NCI-H774 (cell line): ENCODE measurements at regions not wholly inside any gene's neighbourhood (a gene's known extent, or its start where the extent isn't known, plus 50 kb on each side); places are given as distances from the start of the nearest gene placed in this dataset.

Experiments
- DNase-seq: peaks from one replicate; lab custom pipeline; 2025; lab: John Stamatoyannopoulos, UW

GRCh38 chr7:106957766-106958165 is 86.7 kb upstream of the PRKAR2B start:
- DNase-seq, result no peak

- no peak for DNase-seq
Observed at GRCh38 chr7:106959753-106960152, 84.8 kb upstream of the PRKAR2B start.

- no peak for DNase-seq
Observed at GRCh38 chr7:106962751-106963150, 81.8 kb upstream of the PRKAR2B start.

- no peak for DNase-seq
Observed at GRCh38 chr7:106964466-106964865, 80.0 kb upstream of the PRKAR2B start.

GRCh38 chr7:106965108-106965507 is 79.4 kb upstream of the PRKAR2B start:
- no peak for DNase-seq

- no peak for DNase-seq
Observed at GRCh38 chr7:106966121-106966520, 78.4 kb upstream of the PRKAR2B start.

GRCh38 chr7:106968160-106968559 is 76.3 kb upstream of the PRKAR2B start:
- DNase-seq, result no peak

- no peak for DNase-seq
Observed at GRCh38 chr7:106978425-106979420, 65.8 kb upstream of the PRKAR2B start.

- DNase-seq, result no peak
Observed at GRCh38 chr7:106979551-106980357, 64.8 kb upstream of the PRKAR2B start.

GRCh38 chr7:106980358-106980685 is 64.2 kb upstream of the PRKAR2B start:
- no peak for DNase-seq

- DNase-seq, result peak; percentile 26
Observed at GRCh38 chr7:106982415-106982814, 62.1 kb upstream of the PRKAR2B start.

- DNase-seq, result no peak
Observed at GRCh38 chr7:106984034-106984433, 60.5 kb upstream of the PRKAR2B start.

- no peak for DNase-seq
Observed at GRCh38 chr7:106986450-106986977, 58.0 kb upstream of the PRKAR2B start.

- DNase-seq, result no peak
Observed at GRCh38 chr7:106987777-106988176, 56.7 kb upstream of the PRKAR2B start.

GRCh38 chr7:106992511-106992910 is 52.0 kb upstream of the PRKAR2B start:
- no peak for DNase-seq
